H9 (cell line): ENCODE measurements at regions not wholly inside any gene's neighbourhood (a gene's known extent, or its start where the extent isn't known, plus 50 kb on each side); places are given as distances from the start of the nearest gene placed in this dataset.

Source experiments
- DNase-seq: peaks from one replicate; pipeline ENCODE4 v3.0.0-alpha.2; 2017
- H2AFZ ChIP-seq: one replicate; pipeline ENCODE4 v1.6.1; 2013; ENCODE audit warnings: mild to moderate bottlenecking, low read length, control low read depth, moderate library complexity
- H2AK5ac ChIP-seq: 2 replicates; pipeline ENCODE4 v1.6.1; 2013; ENCODE audit warnings: low read length, control low read depth, mixed read lengths; ENCODE audit not compliant: insufficient read length
- H2BK120ac ChIP-seq: one replicate; pipeline ENCODE4 v1.6.1; 2013; ENCODE audit warnings: low read depth, mild to moderate bottlenecking, low read length, control low read depth, inconsistent platforms; ENCODE audit not compliant: poor library complexity, severe bottlenecking
- H2BK12ac ChIP-seq: 2 replicates; pipeline ENCODE4 v1.6.1; 2013; ENCODE audit warnings: low read length, control low read depth, mixed read lengths, low read depth; ENCODE audit not compliant: insufficient read length
- H2BK15ac ChIP-seq: 2 replicates; pipeline ENCODE4 v1.6.1; 2013; ENCODE audit warnings: low read depth, low read length, control low read depth
- H2BK20ac ChIP-seq: one replicate; pipeline ENCODE4 v1.6.1; 2013; ENCODE audit warnings: low read depth, mild to moderate bottlenecking, low read length, control low read depth, inconsistent platforms; ENCODE audit not compliant: poor library complexity, severe bottlenecking
- H2BK5ac ChIP-seq: 2 replicates; pipeline ENCODE4 v1.6.1; 2013; ENCODE audit warnings: low read length, control low read depth, mixed read lengths; ENCODE audit not compliant: insufficient read length
- H3K14ac ChIP-seq: 2 replicates; pipeline ENCODE4 v1.6.1; 2013; ENCODE audit warnings: low read length, control low read depth; ENCODE audit not compliant: insufficient read depth
- H3K18ac ChIP-seq: 2 replicates; pipeline ENCODE4 v1.6.1; 2013; ENCODE audit warnings: low read depth, mild to moderate bottlenecking, mixed read lengths, low read length, control low read depth; ENCODE audit not compliant: insufficient read length
- H3K23ac ChIP-seq: 2 replicates; pipeline ENCODE4 v1.6.1; 2013; ENCODE audit warnings: low read length, control low read depth, mixed read lengths, low read depth; ENCODE audit not compliant: insufficient read length
- H3K23me2 ChIP-seq: 2 replicates; pipeline ENCODE4 v1.6.1; 2013; ENCODE audit warnings: low read depth, mild to moderate bottlenecking, mixed read lengths, low read length, control low read depth; ENCODE audit not compliant: insufficient read length, poor library complexity, severe bottlenecking
- H3K27ac ChIP-seq: 2 replicates; pipeline ENCODE4 v1.5.1; 2013; ENCODE audit warnings: low read length, control low read depth, mixed read lengths, low read depth; ENCODE audit not compliant: insufficient read length
- H3K27me3 ChIP-seq: 2 replicates; pipeline ENCODE4 v1.6.1; 2013; ENCODE audit warnings: low read length, control low read depth, inconsistent platforms; ENCODE audit not compliant: insufficient read depth
- H3K4ac ChIP-seq: 2 replicates; pipeline ENCODE4 v1.6.1; 2013; ENCODE audit warnings: low read depth, mild to moderate bottlenecking, control low read depth, inconsistent platforms, low read length, moderate library complexity
- H3K4me1 ChIP-seq: 2 replicates; pipeline ENCODE4 v1.6.1; 2013; ENCODE audit warnings: low read length, control low read depth, inconsistent platforms; ENCODE audit not compliant: insufficient read depth
- H3K4me2 ChIP-seq: 2 replicates; pipeline ENCODE4 v1.6.1; 2013; ENCODE audit warnings: low read length, control low read depth, mixed read lengths; ENCODE audit not compliant: insufficient read length, insufficient read depth
- H3K56ac ChIP-seq: 2 replicates; pipeline ENCODE4 v1.6.1; 2013; ENCODE audit warnings: low read depth, mild to moderate bottlenecking, mixed read lengths, low read length, control low read depth; ENCODE audit not compliant: insufficient read length
- H3K79me1 ChIP-seq: 2 replicates; pipeline ENCODE4 v1.6.1; 2013; ENCODE audit warnings: low read depth, mild to moderate bottlenecking, moderate library complexity, low read length, control low read depth, inconsistent platforms; ENCODE audit not compliant: insufficient read depth, poor library complexity, severe bottlenecking
- H3K79me2 ChIP-seq: 2 replicates; pipeline ENCODE4 v1.6.1; 2013; ENCODE audit warnings: low read length, control low read depth, inconsistent platforms; ENCODE audit not compliant: insufficient read depth
- H3K9ac ChIP-seq: 2 replicates; pipeline ENCODE4 v1.6.1; 2013; ENCODE audit warnings: low read length, control low read depth, mixed read lengths; ENCODE audit not compliant: insufficient read length; ENCODE audit errors: extremely low read depth
- H3K9me3 ChIP-seq: one replicate; pipeline ENCODE4 v1.6.1; 2013; ENCODE audit warnings: low read depth, low read length, inconsistent platforms; ENCODE audit not compliant: control insufficient read depth
- H3T11ph ChIP-seq: one replicate; pipeline ENCODE4 v1.6.1; 2013; ENCODE audit warnings: mild to moderate bottlenecking, low read length, control low read depth, inconsistent platforms
- H4K20me1 ChIP-seq: one replicate; pipeline ENCODE4 v1.6.1; 2013; ENCODE audit not compliant: control insufficient read depth, insufficient read length, insufficient read depth
- H4K5ac ChIP-seq: 2 replicates; pipeline ENCODE4 v1.6.1; 2013; ENCODE audit warnings: low read depth, mild to moderate bottlenecking, mixed read lengths, low read length, control low read depth; ENCODE audit not compliant: insufficient read length
- H4K8ac ChIP-seq: replicated peaks from 2 replicates; pipeline ENCODE4 v1.6.1; 2013; ENCODE audit warnings: low read length, control low read depth, mixed read lengths, low read depth; ENCODE audit not compliant: insufficient read length
- H4K91ac ChIP-seq: 2 replicates; pipeline ENCODE4 v1.6.1; 2013; ENCODE audit warnings: low read depth, mild to moderate bottlenecking, moderate library complexity, mixed read lengths, low read length, control low read depth; ENCODE audit not compliant: insufficient read length
- H3K27ac Mint-ChIP-seq, 3 experiments: 2 replicates in 2 of 3; 3 replicates in 1 of 3; pipeline ENCODE4 v1.8.0; 2020 to 2021; ENCODE audit warnings: mixed read lengths in 3 of 3, mild to moderate bottlenecking in 1 of 3, moderate library complexity in 1 of 3
- H3K27me3 Mint-ChIP-seq: 2 replicates; pipeline ENCODE4 v1.8.0; 2021; ENCODE audit warnings: low read depth, mild to moderate bottlenecking, moderate library complexity, mixed read lengths
- H3K36me3 Mint-ChIP-seq, 3 experiments: 2 replicates in 2 of 3; 3 replicates in 1 of 3; pipeline ENCODE4 v1.8.0; 2020 to 2021; ENCODE audit warnings: low read depth in 3 of 3, mixed read lengths in 3 of 3; ENCODE audit not compliant: insufficient read depth in 1 of 3
- H3K4me1 Mint-ChIP-seq, 2 experiments: 2 replicates each; pipeline ENCODE4 v1.8.0; 2020; ENCODE audit warnings: mixed read lengths in 2 of 2
- H3K4me3 Mint-ChIP-seq, 2 experiments: 2 replicates in 1 of 2; 3 replicates in 1 of 2; pipeline ENCODE4 v1.8.0; 2020 to 2021; ENCODE audit warnings: mild to moderate bottlenecking in 2 of 2, mixed read lengths in 2 of 2, moderate library complexity in 1 of 2
- H3K9me3 Mint-ChIP-seq, 2 experiments: 2 replicates in 1 of 2; 3 replicates in 1 of 2; pipeline ENCODE4 v1.8.0; 2020; ENCODE audit warnings: mild to moderate bottlenecking in 2 of 2, mixed read lengths in 2 of 2, moderate library complexity in 1 of 2
- WGBS: extraction: QIAGEN DNeasy Blood & Tissue Kit; methylation state at CpG from one replicate; pipeline ENCODE4 v1.1.7; 2013; ENCODE audit warnings: missing lambda C conversion rate, low lambda C conversion rate, mixed read lengths; ENCODE audit not compliant: insufficient read length; ENCODE audit errors: extremely low coverage; 5-methylcytosine and 5-hydroxymethylcytosine counted together
- TF ChIP-seq, protein P1 (sequence below): fragments of 200-600 bp; sonication (generic); conservative IDR thresholded peaks from 3 replicates; pipeline ENCODE4 v1.8.0; 2021; ENCODE audit warnings: antibody characterized with exemption, mild to moderate bottlenecking

DNA sequence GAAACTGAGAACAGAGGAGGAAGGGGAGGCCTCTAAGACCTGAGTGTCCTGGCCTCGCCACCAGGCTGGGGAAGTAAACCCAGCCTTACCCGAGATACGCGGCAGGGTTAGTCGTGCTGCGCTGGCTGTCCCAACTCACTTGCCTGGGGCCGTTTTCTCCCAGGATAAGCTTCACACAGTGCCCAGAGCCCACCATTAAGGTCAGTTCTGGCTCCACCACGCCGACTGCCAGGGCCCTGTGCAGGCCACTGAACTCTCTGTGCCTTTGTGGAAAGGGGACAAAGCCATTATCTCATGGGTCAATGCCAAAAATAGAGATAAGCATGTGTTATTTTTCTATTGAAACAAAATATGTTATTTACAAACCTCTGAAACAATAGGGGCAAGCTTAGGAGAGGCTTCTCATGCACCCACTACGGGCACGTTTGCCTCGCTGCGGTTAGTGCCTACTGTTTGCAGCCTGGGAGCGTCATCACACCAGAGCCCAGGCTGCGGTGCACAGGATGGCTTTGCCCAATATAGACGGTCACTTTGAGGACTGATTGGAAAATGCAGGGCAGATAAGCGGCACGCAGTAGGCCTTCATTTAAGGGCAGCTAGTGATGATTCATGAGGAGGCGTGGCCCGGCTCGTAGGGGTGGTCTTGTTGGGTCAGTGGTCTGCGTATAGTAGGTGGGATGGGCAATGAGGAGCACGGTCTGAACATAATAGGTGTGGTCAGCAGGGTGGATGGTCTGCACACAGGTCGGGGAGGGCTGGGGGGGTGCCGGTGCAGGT, 242.1 kb downstream of the GLI2 start:
- Histone ChIP-seq H2BK5ac (no peak overlapping the region), H3K18ac (no peak overlapping the region), H3K4ac (no peak overlapping the region), H3K23ac (no peak overlapping the region), H3K4me2 (no peak overlapping the region), H3K4me1 (no peaks in the 10 kb centered on the region), H4K20me1 (no peaks in the 10 kb centered on the region), H3K14ac (no peak overlapping the region), H2AK5ac (no peak overlapping the region), H2BK12ac (no peak overlapping the region), H2BK15ac (no peak overlapping the region), H3K23me2 (no peaks in the 10 kb centered on the region), H3K27me3 (no peaks in the 10 kb centered on the region), H3T11ph (no peak overlapping the region), H3K9me3 (no peaks in the 10 kb centered on the region), H3K9ac (no peak overlapping the region), H3K79me1 (no peaks in the 10 kb centered on the region), H2BK20ac (no peak overlapping the region), H4K8ac (no peak overlapping the region), H3K56ac (no peak overlapping the region), H2BK120ac (no peak overlapping the region), H4K91ac (no peak overlapping the region), H3K27ac (no peak overlapping the region), H2AFZ (no peak overlapping the region), H4K5ac (no peak overlapping the region), H3K79me2 (no peaks in the 10 kb centered on the region)
- TF ChIP-seq, protein P1, sequence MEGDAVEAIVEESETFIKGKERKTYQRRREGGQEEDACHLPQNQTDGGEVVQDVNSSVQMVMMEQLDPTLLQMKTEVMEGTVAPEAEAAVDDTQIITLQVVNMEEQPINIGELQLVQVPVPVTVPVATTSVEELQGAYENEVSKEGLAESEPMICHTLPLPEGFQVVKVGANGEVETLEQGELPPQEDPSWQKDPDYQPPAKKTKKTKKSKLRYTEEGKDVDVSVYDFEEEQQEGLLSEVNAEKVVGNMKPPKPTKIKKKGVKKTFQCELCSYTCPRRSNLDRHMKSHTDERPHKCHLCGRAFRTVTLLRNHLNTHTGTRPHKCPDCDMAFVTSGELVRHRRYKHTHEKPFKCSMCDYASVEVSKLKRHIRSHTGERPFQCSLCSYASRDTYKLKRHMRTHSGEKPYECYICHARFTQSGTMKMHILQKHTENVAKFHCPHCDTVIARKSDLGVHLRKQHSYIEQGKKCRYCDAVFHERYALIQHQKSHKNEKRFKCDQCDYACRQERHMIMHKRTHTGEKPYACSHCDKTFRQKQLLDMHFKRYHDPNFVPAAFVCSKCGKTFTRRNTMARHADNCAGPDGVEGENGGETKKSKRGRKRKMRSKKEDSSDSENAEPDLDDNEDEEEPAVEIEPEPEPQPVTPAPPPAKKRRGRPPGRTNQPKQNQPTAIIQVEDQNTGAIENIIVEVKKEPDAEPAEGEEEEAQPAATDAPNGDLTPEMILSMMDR: no peak
- no peak overlapping the region for H3K27ac Mint-ChIP-seq
- no peaks in the 10 kb centered on the region for H3K9me3 Mint-ChIP-seq
- no peaks in the 10 kb centered on the region; the same call in 1 of the 2 replicates for H3K27me3 Mint-ChIP-seq
- WGBS: no CpG with 5 or more reads among the region's 25 CpGs
- no peak for DNase-seq
- peaks cover 12 to 13% of the 10 kb centered on the region in 2 experiments for H3K4me1 Mint-ChIP-seq
- H3K4me3 Mint-ChIP-seq: no peak overlapping the region
- peaks cover 30 to 75% (median 72%) of the 10 kb centered on the region in 3 experiments for H3K36me3 Mint-ChIP-seq
